ENCODE measurements at regions not wholly inside any gene's neighbourhood (a gene's known extent, or its start where the extent isn't known, plus 50 kb on each side); places are given as distances from the start of the nearest gene placed in this dataset.
A peak's percentile ranks its signal among the peaks of the same experiment; 100 is the strongest.
"Not testable (repeated sequence)": the region's sequence is repeated elsewhere in the genome, so short reads cannot be mapped to it uniquely, and the experiment has no call there.

DNA sequence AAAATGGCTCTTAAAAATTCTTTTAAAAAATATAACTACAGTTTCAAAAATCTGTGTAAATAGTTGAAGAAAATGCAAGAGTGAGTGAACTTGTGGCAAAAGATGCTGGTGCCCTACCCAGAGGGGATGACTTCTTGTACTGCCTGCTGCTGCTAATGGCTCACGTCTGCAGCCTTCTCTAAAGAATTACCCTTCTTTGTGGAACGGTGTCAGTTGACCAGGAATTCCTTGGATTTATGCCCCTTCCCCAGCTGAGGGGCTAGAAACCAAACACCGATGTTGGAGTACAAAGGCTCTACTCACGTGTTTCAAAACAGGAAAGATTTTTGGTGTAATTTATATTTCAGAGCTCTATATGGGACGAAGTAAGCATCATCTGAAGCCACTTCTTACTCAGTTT, 1582.8 kb downstream of the OLFM4 start:
- Histone ChIP-seq H3K36me3 (ENCODE audit: control insufficient read depth in 2 of 3, insufficient read depth in 3 of 3, low read length in 3 of 3) (no peaks in the 10 kb centered on the region), H3K27me3 (ENCODE audit: control insufficient read depth, insufficient read depth, low read length) (no peaks in the 10 kb centered on the region), H3K9ac (ENCODE audit: low read length in 3 of 3) (no peak overlapping the region), H3K4me1 (ENCODE audit: control insufficient read depth in 2 of 3, insufficient read depth in 2 of 3, low read depth in 1 of 3, low read length in 3 of 3) (no peaks in the 10 kb centered on the region), H3K9me3 (ENCODE audit: control insufficient read depth in 2 of 3, insufficient read depth in 1 of 3, low read length in 3 of 3) (no peaks in the 10 kb centered on the region), H3K27ac (ENCODE audit: low read depth in 2 of 2, low read length in 2 of 2) (no peak overlapping the region), H3K4me3 (ENCODE audit: low read length in 3 of 3) (no peak overlapping the region)
- DNase-seq, result peak in 3 of 5 donors; percentile 13 to 47 (median 29)
- no peak for FAIRE-seq
- intact Hi-C loops (cut with DNase I), result no loop called here
- TF ChIP-seq, protein P1, sequence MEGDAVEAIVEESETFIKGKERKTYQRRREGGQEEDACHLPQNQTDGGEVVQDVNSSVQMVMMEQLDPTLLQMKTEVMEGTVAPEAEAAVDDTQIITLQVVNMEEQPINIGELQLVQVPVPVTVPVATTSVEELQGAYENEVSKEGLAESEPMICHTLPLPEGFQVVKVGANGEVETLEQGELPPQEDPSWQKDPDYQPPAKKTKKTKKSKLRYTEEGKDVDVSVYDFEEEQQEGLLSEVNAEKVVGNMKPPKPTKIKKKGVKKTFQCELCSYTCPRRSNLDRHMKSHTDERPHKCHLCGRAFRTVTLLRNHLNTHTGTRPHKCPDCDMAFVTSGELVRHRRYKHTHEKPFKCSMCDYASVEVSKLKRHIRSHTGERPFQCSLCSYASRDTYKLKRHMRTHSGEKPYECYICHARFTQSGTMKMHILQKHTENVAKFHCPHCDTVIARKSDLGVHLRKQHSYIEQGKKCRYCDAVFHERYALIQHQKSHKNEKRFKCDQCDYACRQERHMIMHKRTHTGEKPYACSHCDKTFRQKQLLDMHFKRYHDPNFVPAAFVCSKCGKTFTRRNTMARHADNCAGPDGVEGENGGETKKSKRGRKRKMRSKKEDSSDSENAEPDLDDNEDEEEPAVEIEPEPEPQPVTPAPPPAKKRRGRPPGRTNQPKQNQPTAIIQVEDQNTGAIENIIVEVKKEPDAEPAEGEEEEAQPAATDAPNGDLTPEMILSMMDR (IDR thresholded peaks at IDR 0.05; ENCODE audit: borderline replicate concordance, extremely low read depth, insufficient read depth), result no peak

- Histone ChIP-seq H3K9me3 (ENCODE audit: control insufficient read depth in 2 of 3, insufficient read depth in 1 of 3, low read length in 3 of 3) (no peaks in the 10 kb centered on the region), H3K36me3 (ENCODE audit: control insufficient read depth in 2 of 3, insufficient read depth in 3 of 3, low read length in 3 of 3) (no peaks in the 10 kb centered on the region), H3K27me3 (ENCODE audit: control insufficient read depth, insufficient read depth, low read length) (no peaks in the 10 kb centered on the region), H3K4me1 (ENCODE audit: control insufficient read depth in 2 of 3, insufficient read depth in 2 of 3, low read depth in 1 of 3, low read length in 3 of 3) (no peaks in the 10 kb centered on the region), H3K4me3 (ENCODE audit: low read length in 3 of 3) (no peak overlapping the region), H3K27ac (ENCODE audit: low read depth in 2 of 2, low read length in 2 of 2) (no peak overlapping the region), H3K9ac (ENCODE audit: low read length in 3 of 3) (no peak overlapping the region)
- TF ChIP-seq, protein P1 (IDR thresholded peaks at IDR 0.05; ENCODE audit: borderline replicate concordance, extremely low read depth, insufficient read depth), result no peak
- DNase-seq, result peak in 1 of 5 donors; percentile 2
- intact Hi-C loops (cut with DNase I), result no loop called here
- FAIRE-seq, result no peak
Measured at GRCh38 chr13:54614726-54615125, 1586.1 kb downstream of the OLFM4 start.

GRCh38 chr13:54626504-54626903, 1597.9 kb downstream of the OLFM4 start:
- H3K27me3 ChIP-seq (ENCODE audit: control insufficient read depth, insufficient read depth, low read length); H3K27ac ChIP-seq (ENCODE audit: low read depth in 2 of 2, low read length in 2 of 2); H3K9ac ChIP-seq (ENCODE audit: low read length in 3 of 3); DNase-seq; FAIRE-seq; H3K36me3 ChIP-seq (ENCODE audit: control insufficient read depth in 2 of 3, insufficient read depth in 3 of 3, low read length in 3 of 3); intact Hi-C loops (cut with DNase I); H3K4me1 ChIP-seq (ENCODE audit: control insufficient read depth in 2 of 3, insufficient read depth in 2 of 3, low read depth in 1 of 3, low read length in 3 of 3); H3K4me3 ChIP-seq (ENCODE audit: low read length in 3 of 3); H3K9me3 ChIP-seq (ENCODE audit: control insufficient read depth in 2 of 3, insufficient read depth in 1 of 3, low read length in 3 of 3): not testable (repeated sequence)

DNA sequence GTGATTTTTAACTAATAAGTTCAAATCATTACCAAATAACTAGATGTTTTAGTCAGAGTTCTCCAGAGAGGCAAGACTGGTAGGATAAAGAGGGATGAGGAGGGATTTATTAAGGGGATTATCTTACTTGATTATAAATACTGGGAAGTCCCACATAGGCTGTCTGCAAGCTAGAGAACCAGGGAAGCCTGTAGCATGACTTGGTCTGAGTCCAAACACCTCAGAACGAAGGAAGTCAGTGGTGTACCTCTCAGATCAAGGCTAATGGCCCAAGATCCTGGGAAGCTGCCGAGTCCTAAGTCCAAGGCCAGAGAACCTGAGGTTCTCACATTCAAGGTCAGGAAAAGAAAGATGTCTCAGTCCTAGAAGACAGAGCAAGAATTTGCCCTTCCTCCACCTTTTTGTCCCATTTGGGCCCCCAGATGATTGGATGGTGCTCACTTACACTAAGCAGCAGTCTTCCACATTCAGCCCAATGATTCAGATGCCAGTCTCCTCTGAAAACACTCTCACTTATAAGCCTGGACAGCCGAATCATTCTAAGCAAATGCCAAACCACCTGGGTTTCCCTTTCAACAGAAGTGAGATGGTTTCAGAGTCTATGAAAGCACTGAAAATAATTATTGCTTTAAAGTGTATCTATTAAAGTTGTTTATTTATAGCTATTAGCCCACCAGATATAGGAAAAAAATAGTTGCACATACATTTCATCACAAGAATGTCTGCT, 1599.2 kb downstream of the OLFM4 start:
- no peaks in the 10 kb centered on the region for H3K27me3 ChIP-seq (ENCODE audit: control insufficient read depth, insufficient read depth, low read length)
- H3K9ac ChIP-seq (ENCODE audit: low read length in 3 of 3), result no peak overlapping the region
- no peaks in the 10 kb centered on the region for H3K36me3 ChIP-seq (ENCODE audit: control insufficient read depth in 2 of 3, insufficient read depth in 3 of 3, low read length in 3 of 3)
- H3K4me3 ChIP-seq (ENCODE audit: low read length in 3 of 3), result no peak overlapping the region
- peaks cover 0 to 2% (median 0%) of the 10 kb centered on the region in 3 donors for H3K9me3 ChIP-seq (ENCODE audit: control insufficient read depth in 2 of 3, insufficient read depth in 1 of 3, low read length in 3 of 3)
- no peak for FAIRE-seq
- intact Hi-C loops (cut with DNase I), result no loop called here
- H3K27ac ChIP-seq (ENCODE audit: low read depth in 2 of 2, low read length in 2 of 2), result no peak overlapping the region
- no peak for DNase-seq
- no peaks in the 10 kb centered on the region for H3K4me1 ChIP-seq (ENCODE audit: control insufficient read depth in 2 of 3, insufficient read depth in 2 of 3, low read depth in 1 of 3, low read length in 3 of 3)
- TF ChIP-seq, protein P1 (IDR thresholded peaks at IDR 0.05; ENCODE audit: borderline replicate concordance, extremely low read depth, insufficient read depth), result no peak

All from kidney (tissue), 13 donors.